Neural cell (in vitro differentiated cells): ENCODE measurements at regions not wholly inside any gene's neighbourhood (a gene's known extent, or its start where the extent isn't known, plus 50 kb on each side); places are given as distances from the start of the nearest gene placed in this dataset.

Experiments
- CTCF ChIP-seq: fragments of 450-650 bp; IDR thresholded peaks from 2 replicates; pipeline ENCODE4 v1.5.1; 2014; ENCODE audit warnings: antibody characterized with exemption, mild to moderate bottlenecking, moderate library complexity; ENCODE audit not compliant: poor library complexity, severe bottlenecking
- EZH2 ChIP-seq: fragments of 200-600, 300-800 bp; shearing (Covaris generic), sonication (generic); IDR thresholded peaks from 2 replicates; pipeline ENCODE4 v1.6.1; 2014; ENCODE audit warnings: antibody characterized with exemption, low read length, borderline replicate concordance, mild to moderate bottlenecking; ENCODE audit not compliant: insufficient read depth, poor library complexity, severe bottlenecking
- RAD21 ChIP-seq: fragments of 450-650 bp; conservative IDR thresholded peaks from 2 replicates; pipeline ENCODE4 v1.6.1; 2014; ENCODE audit warnings: antibody characterized with exemption, mild to moderate bottlenecking, moderate library complexity
- SMC3 ChIP-seq: fragments of 450-650 bp; conservative IDR thresholded peaks from 2 replicates; pipeline ENCODE4 v1.6.1; 2014; ENCODE audit warnings: antibody characterized with exemption, mild to moderate bottlenecking, moderate library complexity; ENCODE audit not compliant: poor library complexity

DNA sequence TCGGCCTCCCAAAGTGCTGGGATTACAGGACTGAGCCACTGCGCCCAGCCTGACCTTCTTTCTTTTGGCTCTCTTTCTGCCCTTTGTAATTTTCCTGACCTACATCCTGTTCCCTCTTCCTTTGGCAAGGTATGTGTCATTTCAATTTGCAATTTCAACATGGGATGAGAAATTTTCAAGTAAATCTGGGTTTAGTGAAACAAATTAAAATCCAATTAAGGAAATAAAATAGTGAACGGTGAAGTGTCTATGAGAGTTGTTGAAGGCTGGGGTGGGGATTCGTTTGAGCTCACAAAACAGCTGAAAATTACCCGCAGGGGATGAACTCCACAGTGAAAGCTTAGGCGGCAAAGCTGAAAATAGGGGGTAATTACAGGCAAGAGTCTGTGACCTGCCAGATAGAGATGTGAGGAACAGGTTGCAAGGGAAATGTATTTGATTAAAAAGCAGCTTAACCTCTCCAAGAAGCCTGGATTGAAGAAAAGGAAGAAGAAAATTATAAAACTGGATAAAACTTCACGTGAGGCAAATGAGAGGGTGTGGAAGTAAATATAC, 277.7 kb downstream of the UTP18 start:
- TF ChIP-seq CTCF (no peak), EZH2 (no peak), SMC3 (no peak), RAD21 (no peak)
